ENCODE measurements at regions not wholly inside any gene's neighbourhood (a gene's known extent, or its start where the extent isn't known, plus 50 kb on each side); places are given as distances from the start of the nearest gene placed in this dataset.

DNA sequence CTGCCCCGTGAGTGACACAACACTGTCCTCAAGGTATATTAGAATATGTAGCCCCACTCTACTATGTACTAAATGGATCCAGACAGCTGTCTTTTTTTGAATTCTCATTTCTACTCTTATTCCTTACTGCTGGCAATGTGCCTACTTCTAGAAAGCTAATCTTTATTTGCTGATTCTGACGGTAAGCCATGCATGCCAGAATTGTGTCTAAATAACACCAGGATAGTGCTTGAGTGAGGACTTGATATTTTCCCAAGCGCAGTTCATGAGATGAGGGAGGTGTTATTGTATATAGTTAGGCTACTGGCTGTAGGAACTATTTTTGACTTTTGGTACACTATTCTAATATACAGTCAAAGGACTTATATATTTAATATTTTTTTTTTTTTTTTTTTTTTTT lies 316.2 kb upstream of the NAV3 start (continued):
- no peak for TF ChIP-seq BCLAF1 (IDR thresholded peaks at IDR 0.05; ENCODE audit: borderline replicate concordance in 1 of 2, control insufficient read depth in 1 of 2, low read depth in 2 of 2, low read length in 1 of 2)
- TF ChIP-seq CREM (IDR thresholded peaks at IDR 0.05; ENCODE audit: low read depth) = no peak
- no peak for TF ChIP-seq FUS (optimal IDR thresholded peaks at IDR 0.05; ENCODE audit: low read depth, low read length)
- TF ChIP-seq HEY1 (CRISPR knock-in tag; IDR thresholded peaks at IDR 0.05; ENCODE audit: borderline replicate concordance) = no peak
- no peak for TF ChIP-seq PYGO2 (tag; IDR thresholded peaks at IDR 0.05)
- TF ChIP-seq, protein P1, sequence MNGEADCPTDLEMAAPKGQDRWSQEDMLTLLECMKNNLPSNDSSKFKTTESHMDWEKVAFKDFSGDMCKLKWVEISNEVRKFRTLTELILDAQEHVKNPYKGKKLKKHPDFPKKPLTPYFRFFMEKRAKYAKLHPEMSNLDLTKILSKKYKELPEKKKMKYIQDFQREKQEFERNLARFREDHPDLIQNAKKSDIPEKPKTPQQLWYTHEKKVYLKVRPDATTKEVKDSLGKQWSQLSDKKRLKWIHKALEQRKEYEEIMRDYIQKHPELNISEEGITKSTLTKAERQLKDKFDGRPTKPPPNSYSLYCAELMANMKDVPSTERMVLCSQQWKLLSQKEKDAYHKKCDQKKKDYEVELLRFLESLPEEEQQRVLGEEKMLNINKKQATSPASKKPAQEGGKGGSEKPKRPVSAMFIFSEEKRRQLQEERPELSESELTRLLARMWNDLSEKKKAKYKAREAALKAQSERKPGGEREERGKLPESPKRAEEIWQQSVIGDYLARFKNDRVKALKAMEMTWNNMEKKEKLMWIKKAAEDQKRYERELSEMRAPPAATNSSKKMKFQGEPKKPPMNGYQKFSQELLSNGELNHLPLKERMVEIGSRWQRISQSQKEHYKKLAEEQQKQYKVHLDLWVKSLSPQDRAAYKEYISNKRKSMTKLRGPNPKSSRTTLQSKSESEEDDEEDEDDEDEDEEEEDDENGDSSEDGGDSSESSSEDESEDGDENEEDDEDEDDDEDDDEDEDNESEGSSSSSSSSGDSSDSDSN (IDR thresholded peaks at IDR 0.05; ENCODE audit: borderline replicate concordance in 1 of 2, low read depth in 2 of 2, low read length in 2 of 2) = no peak
- TF ChIP-seq, protein P2, sequence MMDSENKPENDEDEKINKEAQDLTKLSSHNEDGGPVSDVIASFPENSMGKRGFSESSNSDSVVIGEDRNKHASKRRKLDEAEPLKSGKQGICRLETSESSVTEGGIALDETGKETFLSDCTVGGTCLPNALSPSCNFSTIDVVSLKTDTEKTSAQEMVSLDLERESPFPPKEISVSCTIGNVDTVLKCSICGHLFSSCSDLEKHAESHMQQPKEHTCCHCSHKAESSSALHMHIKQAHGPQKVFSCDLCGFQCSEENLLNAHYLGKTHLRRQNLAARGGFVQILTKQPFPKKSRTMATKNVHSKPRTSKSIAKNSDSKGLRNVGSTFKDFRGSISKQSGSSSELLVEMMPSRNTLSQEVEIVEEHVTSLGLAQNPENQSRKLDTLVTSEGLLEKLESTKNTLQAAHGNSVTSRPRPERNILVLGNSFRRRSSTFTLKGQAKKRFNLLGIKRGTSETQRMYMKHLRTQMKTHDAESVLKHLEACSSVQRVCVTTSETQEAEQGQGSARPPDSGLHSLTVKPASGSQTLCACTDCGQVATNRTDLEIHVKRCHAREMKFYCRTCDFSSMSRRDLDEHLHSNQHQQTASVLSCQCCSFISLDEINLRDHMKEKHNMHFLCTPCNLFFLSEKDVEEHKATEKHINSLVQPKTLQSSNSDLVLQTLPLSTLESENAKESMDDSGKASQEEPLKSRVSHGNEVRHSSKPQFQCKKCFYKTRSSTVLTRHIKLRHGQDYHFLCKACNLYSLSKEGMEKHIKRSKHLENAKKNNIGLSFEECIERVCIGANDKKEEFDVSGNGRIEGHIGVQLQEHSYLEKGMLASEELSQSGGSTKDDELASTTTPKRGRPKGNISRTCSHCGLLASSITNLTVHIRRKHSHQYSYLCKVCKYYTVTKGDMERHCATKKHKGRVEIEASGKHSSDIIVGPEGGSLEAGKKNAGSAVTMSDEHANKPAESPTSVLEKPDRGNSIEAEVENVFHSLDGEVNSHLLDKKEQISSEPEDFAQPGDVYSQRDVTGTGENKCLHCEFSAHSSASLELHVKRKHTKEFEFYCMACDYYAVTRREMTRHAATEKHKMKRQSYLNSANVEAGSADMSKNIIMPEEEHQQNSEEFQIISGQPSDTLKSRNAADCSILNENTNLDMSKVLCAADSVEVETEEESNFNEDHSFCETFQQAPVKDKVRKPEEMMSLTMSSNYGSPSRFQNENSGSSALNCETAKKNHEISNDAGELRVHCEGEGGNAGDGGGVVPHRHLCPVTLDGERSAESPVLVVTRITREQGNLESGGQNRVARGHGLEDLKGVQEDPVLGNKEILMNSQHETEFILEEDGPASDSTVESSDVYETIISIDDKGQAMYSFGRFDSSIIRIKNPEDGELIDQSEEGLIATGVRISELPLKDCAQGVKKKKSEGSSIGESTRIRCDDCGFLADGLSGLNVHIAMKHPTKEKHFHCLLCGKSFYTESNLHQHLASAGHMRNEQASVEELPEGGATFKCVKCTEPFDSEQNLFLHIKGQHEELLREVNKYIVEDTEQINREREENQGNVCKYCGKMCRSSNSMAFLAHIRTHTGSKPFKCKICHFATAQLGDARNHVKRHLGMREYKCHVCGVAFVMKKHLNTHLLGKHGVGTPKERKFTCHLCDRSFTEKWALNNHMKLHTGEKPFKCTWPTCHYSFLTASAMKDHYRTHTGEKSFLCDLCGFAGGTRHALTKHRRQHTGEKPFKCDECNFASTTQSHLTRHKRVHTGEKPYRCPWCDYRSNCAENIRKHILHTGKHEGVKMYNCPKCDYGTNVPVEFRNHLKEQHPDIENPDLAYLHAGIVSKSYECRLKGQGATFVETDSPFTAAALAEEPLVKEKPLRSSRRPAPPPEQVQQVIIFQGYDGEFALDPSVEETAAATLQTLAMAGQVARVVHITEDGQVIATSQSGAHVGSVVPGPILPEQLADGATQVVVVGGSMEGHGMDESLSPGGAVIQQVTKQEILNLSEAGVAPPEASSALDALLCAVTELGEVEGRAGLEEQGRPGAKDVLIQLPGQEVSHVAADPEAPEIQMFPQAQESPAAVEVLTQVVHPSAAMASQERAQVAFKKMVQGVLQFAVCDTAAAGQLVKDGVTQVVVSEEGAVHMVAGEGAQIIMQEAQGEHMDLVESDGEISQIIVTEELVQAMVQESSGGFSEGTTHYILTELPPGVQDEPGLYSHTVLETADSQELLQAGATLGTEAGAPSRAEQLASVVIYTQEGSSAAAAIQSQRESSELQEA (IDR thresholded peaks at IDR 0.05; ENCODE audit: low read depth) = no peak
- TF ChIP-seq PRMT5 (CRISPR knock-in tag; IDR thresholded peaks at IDR 0.05) = no peak
- TF ChIP-seq BRF1 (IDR thresholded peaks at IDR 0.05; ENCODE audit: borderline replicate concordance, extremely low read depth, insufficient read length) = no peak
- no peak for TF ChIP-seq ZNF24 (IDR thresholded peaks at IDR 0.05)
- no peak for TF ChIP-seq SFPQ (IDR thresholded peaks at IDR 0.05; ENCODE audit: low read depth, low read length)
